HEK293T (cell line): ENCODE measurements at regions not wholly inside any gene's neighbourhood (a gene's known extent, or its start where the extent isn't known, plus 50 kb on each side); places are given as distances from the start of the nearest gene placed in this dataset.

Experiments used
- FOXM1 ChIP-seq: fragments of 450-650 bp; IDR thresholded peaks from 2 replicates; pipeline ENCODE4 v1.6.1; 2017; ENCODE audit warnings: mild to moderate bottlenecking, borderline replicate concordance
- ZNF384 ChIP-seq: fragments of 450-650 bp; IDR thresholded peaks from 2 replicates; pipeline ENCODE4 v1.6.1; 2016

DNA sequence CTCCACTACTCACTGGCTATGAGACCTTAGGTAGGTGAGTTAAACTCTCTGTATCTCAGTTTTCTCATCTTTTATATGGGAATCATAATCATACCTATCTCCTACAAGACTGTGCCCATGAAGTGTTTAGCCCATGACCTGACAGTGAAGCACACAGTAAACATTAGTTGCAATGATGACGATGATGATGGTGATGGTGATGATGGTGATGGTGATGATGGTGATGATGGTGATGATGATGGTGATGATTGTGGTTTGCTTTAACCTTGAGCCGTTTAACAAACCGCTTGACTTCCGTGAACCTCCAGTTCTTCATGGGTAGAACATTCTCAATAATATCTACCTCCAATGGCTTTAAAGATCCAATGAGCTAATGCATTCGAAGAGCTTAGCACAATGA, 220.2 kb upstream of the MVB12B start:
- TF ChIP-seq FOXM1 (no peak), ZNF384 (no peak)
